Islet of Langerhans (tissue), 1 donor: ENCODE measurements at regions not wholly inside any gene's neighbourhood (a gene's known extent, or its start where the extent isn't known, plus 50 kb on each side); places are given as distances from the start of the nearest gene placed in this dataset.

Experiments
- FAIRE-seq: peaks from one replicate; lab custom pipeline; 2011; peaks lifted over from hg19 to GRCh38; lab: Jason Lieb, UNC

DNA sequence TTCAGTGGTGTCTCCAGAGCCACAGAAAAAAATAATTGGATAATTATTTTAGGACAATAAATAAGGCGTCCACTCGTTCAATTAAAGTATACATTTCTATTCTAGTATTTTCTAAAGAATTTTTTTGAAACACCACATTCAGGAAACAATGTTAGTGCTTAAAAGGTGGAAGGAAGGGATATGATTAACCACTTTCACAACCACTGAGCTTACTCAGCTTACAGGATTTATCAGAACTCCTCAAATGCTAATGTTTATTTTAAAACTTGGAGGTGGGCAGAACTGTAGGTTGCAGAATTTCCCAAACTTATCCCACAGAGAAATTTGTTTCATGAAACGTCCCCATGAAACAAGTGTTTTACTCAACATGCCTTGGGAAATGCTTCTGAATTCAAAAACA, 54.3 kb upstream of the MAGEB2 start:
- no peak for FAIRE-seq
